PC-9 (cell line): ENCODE measurements at regions not wholly inside any gene's neighbourhood (a gene's known extent, or its start where the extent isn't known, plus 50 kb on each side); places are given as distances from the start of the nearest gene placed in this dataset.

Experiments
- EZH2 ChIP-seq: fragments of 200-600 bp; sonication (generic); IDR thresholded peaks from 2 replicates; pipeline ENCODE4 v1.8.0; 2017; ENCODE audit warnings: antibody characterized with exemption, low read depth
- TF ChIP-seq, protein P1 (sequence below): fragments of 200-600 bp; sonication (generic); conservative IDR thresholded peaks from 2 replicates; pipeline ENCODE4 v1.6.1; 2017; ENCODE audit warnings: mixed run types, antibody characterized with exemption, mild to moderate bottlenecking, moderate library complexity

DNA sequence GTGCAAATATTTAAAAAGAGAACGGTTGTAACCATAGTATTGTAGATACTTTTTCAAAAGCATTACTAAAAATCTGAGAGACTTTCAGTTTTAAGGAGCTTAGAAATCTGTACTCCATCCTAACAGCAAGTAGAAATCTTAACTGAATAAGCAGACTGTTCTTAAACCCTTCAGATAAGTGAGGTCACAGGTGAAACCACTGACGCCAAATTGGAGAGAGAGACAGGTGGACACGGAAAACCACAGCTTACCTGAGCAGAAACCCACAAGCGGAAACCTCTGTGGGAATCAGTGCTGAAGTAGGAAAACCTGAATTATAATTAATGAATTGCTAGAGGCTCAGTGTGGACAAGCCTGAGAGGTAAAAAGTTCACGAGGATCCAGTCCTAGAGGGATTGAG, 959.4 kb upstream of the CELF4 start:
- no peak for TF ChIP-seq EZH2
- TF ChIP-seq, protein P1, sequence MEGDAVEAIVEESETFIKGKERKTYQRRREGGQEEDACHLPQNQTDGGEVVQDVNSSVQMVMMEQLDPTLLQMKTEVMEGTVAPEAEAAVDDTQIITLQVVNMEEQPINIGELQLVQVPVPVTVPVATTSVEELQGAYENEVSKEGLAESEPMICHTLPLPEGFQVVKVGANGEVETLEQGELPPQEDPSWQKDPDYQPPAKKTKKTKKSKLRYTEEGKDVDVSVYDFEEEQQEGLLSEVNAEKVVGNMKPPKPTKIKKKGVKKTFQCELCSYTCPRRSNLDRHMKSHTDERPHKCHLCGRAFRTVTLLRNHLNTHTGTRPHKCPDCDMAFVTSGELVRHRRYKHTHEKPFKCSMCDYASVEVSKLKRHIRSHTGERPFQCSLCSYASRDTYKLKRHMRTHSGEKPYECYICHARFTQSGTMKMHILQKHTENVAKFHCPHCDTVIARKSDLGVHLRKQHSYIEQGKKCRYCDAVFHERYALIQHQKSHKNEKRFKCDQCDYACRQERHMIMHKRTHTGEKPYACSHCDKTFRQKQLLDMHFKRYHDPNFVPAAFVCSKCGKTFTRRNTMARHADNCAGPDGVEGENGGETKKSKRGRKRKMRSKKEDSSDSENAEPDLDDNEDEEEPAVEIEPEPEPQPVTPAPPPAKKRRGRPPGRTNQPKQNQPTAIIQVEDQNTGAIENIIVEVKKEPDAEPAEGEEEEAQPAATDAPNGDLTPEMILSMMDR: no peak
